GM21717 (cell line): ENCODE measurements at regions not wholly inside any gene's neighbourhood (a gene's known extent, or its start where the extent isn't known, plus 50 kb on each side); places are given as distances from the start of the nearest gene placed in this dataset.

Experiments
- ATAC-seq: cut with Tn5 transposase; IDR thresholded peaks from one replicate; pipeline ENCODE4 v1.9.1; 2021; ENCODE audit warnings: mild to moderate bottlenecking, moderate library complexity; ENCODE audit not compliant: unreplicated experiment

DNA sequence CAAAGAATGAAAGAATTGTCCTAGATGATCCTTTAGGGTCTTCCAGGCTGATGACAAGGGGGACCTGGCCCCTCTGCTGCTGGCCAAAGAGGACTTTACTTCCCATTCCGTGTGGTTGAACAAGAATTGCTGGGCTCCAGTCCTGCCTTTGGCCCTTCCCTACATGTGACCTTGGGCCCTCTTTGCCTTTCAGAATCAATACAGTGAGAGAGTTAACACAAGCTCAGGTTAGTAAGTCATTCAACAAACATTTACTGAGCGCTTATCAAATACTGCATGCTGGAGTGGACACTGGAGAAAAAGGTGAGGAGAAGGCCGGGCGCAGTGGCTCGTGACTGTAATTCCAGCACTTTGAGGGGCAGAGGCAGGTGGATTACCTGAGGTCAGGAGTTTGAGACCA, 113.1 kb downstream of the C9orf50 start:
- ATAC-seq, result no peak

- ATAC-seq, result no peak
These were observed 114.0 kb downstream of the C9orf50 start for GRCh38 chr9:129506892-129507291.

DNA sequence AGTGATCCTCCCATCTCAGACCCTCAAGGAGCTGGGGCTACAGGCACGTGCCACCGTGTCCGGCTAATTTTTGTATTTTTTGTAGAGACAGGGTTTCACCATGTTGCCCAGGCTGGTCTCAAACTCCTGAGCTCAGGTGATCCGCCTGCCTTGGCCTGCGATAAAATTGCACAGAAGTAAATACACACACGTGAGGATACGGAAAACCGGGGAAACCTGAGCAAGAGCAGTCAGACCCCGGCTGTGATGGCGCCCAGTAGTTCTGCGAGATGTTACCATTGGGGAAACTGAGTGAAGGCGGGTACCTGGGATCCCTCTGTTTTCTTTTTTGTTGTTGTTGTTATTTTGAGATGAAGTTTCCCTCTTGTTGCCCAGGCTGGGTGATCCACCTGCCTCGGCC, 114.9 kb downstream of the C9orf50 start:
- ATAC-seq, result no peak

DNA sequence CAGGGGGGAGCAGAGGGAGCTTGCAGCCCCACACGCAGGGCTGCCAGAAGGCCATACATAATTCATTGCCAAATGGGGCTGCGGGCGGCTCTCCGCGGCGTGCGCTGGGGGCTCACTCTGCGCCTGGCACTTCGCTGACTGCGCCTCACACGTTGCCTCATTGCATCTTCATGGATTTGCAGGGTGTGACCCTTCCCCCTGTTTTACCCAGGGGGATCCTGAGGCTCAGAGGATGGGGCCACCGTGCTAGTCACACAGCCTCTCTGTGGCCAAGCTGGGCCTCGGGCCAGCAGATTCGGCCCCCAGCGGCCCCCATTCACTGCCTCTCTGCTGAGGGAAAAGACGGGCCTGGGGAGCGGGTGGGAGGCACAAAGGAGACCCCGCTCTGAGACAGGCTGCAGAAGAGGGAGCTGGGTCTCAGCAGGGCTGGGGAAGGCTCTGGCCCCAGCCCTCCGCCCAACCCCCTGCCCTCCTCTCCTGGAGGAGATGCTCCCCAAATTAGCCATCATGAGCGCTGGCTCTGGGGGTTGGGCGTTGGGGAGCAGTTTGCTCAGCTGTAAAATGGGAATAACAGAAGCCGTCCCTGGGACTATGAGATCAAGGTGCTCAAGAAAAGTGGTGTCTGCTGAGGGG, 115.5 kb downstream of the C9orf50 start:
- no peak for ATAC-seq

GRCh38 chr9:129504404-129504803, 116.5 kb downstream of the C9orf50 start:
- no peak for ATAC-seq

DNA sequence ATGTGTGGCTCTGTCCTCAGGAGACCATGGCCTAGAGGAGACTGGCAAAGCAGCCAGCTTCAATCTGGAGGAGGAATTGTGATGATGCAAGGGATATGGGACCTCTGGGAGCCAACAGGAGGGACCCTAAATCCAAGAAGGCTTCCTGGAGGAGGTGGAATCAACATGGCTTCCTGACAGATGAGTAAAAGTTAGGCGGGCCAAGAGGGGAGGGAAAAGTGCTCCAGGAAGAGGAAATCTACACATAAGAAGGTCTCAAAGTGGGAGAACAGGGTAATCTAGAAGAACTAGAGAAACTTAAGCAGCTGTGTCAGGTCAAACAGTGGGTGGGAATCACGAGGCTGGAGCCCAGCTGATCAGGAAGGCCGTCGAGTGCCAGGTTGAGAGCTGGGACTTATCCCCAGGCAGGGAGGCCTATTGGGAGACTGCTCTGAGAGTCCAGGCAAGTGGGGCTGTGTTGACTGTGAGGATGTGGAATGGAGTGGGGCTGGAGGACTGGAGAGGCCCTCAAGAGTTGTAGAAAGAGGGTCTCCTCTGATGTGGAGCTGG, 119.1 kb downstream of the C9orf50 start:
- no peak for ATAC-seq

- no peak for ATAC-seq
These were observed 119.8 kb downstream of the C9orf50 start for GRCh38 chr9:129500863-129501770.

DNA sequence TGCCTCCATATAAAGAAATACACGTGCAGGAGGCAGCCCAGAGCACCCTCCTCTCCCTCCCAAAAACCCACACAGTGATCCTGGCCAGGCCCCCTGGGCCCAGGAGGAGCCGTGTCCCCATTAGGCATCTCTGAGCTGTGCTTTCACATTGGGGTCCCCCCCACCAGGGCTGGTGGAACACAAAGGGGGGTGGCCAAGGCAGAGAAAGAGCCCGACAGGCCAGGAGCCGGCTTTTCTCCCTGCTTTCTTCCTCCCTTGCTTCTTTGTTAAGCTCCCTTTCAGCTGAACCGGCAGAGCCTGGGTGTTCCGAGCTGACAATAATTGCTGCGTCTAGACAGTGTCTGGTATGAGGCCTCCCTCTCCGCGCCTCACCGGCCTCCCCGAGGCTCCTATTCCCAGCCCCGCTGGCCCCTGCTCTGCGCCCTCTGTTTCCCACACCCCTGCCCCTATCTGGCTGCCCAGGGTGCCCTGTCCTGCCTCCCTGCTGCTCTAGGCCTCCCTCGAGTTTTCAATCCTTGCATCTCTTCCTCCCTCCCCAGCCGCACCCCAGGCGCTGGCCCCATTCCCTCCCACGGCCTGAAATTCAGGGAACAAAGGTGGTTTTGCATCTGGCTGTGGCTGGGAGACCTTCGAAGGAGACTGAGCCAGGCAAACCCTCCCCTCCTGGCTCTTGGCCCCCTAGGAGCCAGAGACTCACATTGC, 120.6 kb downstream of the C9orf50 start:
- no peak for ATAC-seq

- no peak for ATAC-seq
These were observed 122.2 kb downstream of the C9orf50 start for GRCh38 chr9:129498451-129499384.

GRCh38 chr9:129497813-129498450, 123.0 kb downstream of the C9orf50 start:
- no peak for ATAC-seq

DNA sequence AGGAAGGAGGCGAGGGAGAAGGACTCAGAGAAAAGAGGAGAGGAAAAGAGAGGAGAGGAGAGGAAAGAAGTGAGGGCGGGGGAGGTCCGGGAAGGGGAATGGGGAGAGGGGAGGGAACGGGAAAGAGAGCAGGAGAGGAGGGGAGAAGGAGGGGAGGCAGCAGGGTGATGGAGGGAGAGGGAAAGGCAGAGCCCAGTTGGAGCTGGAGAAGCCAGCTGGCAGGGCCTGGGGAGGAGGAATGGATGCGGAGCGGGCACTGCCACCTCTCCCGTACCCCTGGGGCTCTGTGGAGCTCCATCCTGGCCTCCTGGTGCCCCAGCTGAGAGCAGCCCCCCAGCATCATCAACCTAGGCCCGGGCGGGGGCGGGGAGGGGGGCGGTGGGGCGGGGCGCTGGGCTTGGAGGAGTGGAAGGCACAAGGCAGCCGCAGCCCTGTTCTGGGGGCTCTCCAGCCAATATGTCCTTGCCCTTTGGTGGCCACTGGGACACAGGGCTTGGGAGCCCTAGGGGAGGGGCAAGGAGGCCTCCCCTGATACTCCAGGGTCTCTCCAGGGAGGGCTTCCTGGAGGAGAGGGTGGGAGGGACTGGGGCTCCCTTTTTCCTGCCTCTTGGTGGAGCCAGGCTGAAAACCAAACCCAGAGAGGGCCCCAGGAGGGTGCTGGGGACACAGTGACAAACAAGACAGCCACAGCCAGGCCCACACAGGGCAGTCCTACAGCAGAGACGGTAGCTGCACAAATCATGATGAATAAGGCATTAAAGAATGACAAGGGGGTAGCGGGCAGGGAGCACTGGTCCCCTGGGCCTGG, 123.7 kb downstream of the C9orf50 start:
- no peak for ATAC-seq

GRCh38 chr9:129496473-129497004, 124.4 kb downstream of the C9orf50 start:
- no peak for ATAC-seq

DNA sequence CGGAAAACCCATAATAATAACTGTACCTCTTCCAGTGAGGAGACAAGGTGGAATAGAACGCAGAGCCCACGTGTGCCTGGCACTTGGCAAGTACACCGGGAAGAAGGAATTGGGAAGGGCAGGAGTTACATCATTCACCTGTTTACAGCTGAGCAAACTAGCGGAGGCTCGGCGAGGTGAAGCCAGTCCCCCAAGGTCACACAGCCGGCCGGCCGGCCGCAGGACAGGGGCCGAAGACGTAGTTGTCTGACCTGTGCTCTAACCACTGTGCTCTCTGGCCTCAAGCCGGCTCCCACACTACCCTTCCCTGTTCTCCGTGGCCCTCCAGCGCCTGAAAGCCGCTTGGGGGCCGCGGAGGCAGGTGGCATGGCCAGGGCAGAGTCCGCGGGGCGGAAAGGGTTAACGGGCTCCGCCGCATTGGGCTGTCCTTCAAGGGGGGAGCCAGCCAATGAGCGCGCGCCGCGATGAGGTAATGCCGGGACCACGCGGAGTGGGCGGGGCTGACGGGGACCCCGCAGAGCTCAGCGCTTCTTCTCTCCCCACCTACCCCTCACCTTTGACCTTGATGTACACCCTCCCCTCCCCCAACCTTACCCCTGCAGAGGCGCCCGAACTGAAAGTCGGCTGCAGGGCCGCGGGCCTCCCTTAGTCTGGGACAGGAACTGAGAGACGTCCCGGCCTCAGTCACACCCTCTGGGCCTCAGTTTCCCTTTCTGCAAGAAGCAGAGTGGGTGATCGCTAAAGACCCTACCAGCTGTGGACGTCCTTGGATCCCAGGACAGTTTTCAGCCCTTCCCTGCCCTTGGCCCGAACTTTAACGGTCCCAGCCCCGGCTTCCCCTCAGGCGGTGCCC, 125.1 kb downstream of the C9orf50 start:
- ATAC-seq, result no peak

- no peak for ATAC-seq
These were observed 126.7 kb downstream of the C9orf50 start for GRCh38 chr9:129494113-129494789.

- ATAC-seq, result no peak
These were observed 127.2 kb downstream of the C9orf50 start for GRCh38 chr9:129493706-129494047.

DNA sequence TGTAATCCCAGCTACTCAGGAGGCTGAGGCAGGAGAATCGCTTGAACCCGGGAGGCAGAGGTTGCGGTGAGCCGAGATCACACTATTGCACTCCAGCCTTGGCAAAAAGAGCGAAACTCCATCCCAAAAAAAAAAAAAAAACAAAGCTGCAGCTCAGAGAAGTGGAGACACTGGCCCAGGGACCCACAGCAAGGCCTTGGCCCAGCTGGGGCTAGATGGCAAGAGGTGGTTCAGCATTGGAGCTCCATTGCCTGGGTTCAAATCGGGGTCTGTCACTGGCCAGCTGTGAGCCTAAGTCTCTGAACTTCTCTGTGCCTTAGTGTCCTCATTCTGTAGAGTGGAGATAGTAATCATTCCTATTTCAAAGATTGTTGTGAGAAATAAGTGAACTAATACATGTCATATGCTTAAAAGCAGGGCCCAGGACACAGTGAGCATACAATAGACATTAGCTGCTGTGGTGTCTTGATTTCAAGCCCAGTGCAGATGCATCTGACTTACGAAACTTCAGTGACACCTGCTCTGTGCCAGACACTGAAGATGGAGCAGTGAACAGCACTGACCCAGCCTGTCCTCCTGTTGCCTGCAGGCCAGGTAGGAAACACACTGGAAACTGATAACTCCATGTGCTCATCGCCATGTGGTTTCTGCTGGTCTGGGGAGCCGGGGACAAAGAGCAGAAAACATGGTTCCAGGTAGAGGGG, 127.7 kb downstream of the C9orf50 start:
- ATAC-seq, result no peak

DNA sequence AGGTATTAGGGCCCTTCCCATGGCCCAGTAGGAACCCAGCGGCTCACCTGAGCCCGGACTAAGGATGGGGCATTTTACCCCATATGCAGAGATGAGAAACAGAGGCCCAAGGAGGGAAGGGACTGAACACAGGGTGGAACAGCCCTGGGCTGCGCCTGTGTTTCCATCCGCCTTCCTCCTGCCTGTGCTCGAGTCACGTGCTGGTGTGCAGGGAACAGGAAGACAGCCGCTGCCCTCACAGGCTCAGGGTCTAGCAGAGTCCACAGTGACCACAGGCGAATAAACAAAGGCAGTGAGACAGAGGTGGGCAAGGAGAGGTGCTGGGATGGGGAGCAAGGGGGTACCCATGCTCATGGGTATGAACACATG, 129.4 kb downstream of the C9orf50 start:
- ATAC-seq, result no peak
